T-cell (primary cell): ENCODE measurements at regions not wholly inside any gene's neighbourhood (a gene's known extent, or its start where the extent isn't known, plus 50 kb on each side); places are given as distances from the start of the nearest gene placed in this dataset.

ENCODE experiments used
- ATAC-seq, 4 experiments: fragments of 200-7000 bp in 3 of 4; fragments of 150-1000 bp in 1 of 4; cut with Tn5 transposase; replicated peaks in 1 of 4; 1 replicate in 3 of 4; 2 replicates in 1 of 4; pipeline ENCODE4 v1.10.0; 2021; ENCODE audit warnings: moderate library complexity in 3 of 4, mild to moderate bottlenecking in 2 of 4, moderate number of reproducible peaks in 1 of 4
- CTCF ChIA-PET, 2 donors: fragments of 300-600 bp; sonication (Branson Sonifier 250); formaldehyde crosslinking; loops; one replicate each; lab custom pipeline; 2022; ENCODE audit warnings: antibody characterized with exemption in 2 of 2; lab: Charles Lee
- POLR2A ChIA-PET, 2 donors: fragments of 300-600 bp; sonication (Branson Sonifier 250); formaldehyde crosslinking; loops; one replicate each; lab custom pipeline; 2022; ENCODE audit warnings: antibody characterized with exemption in 2 of 2; lab: Charles Lee
- DNase-seq, 35 experiments: peaks; one replicate each; pipeline versions ENCODE4 v3.0.0 to v3.0.0-alpha.2; 2013 to 2023
- H3K27ac ChIP-seq: one replicate; pipeline ENCODE4 v1.5.1; 2013; ENCODE audit warnings: low read length
- H3K27me3 ChIP-seq, 2 experiments: replicated peaks in 1 of 2; 1 replicate in 1 of 2; 2 replicates in 1 of 2; pipeline versions ENCODE4 v1.6.1 to v1.7.0; 2013; ENCODE audit warnings: low read length in 1 of 2, mixed read lengths in 1 of 2; ENCODE audit not compliant: control insufficient read depth in 2 of 2, insufficient read depth in 2 of 2; ENCODE audit errors: extremely low read depth in 1 of 2
- H3K36me3 ChIP-seq, 2 donors: 1 replicate in 1 of 2; 2 replicates in 1 of 2; pipeline versions ENCODE4 v1.6.1 to v1.7.0; 2013; ENCODE audit warnings: low read length in 1 of 2; ENCODE audit not compliant: control insufficient read depth in 2 of 2, insufficient read depth in 1 of 2; ENCODE audit errors: extremely low read depth in 1 of 2
- H3K4me1 ChIP-seq, 2 experiments: 1 replicate in 1 of 2; 2 replicates in 1 of 2; pipeline versions ENCODE4 v1.6.1 to v1.7.0; 2013; ENCODE audit warnings: low read length in 2 of 2, mixed read lengths in 1 of 2; ENCODE audit not compliant: insufficient read depth in 2 of 2, control insufficient read depth in 1 of 2; ENCODE audit errors: extremely low read depth in 1 of 2
- H3K4me3 ChIP-seq, 2 donors: 1 replicate in 1 of 2; 2 replicates in 1 of 2; pipeline versions ENCODE4 v1.5.1 to v1.7.0; 2013; ENCODE audit warnings: mild to moderate bottlenecking in 2 of 2, low read length in 1 of 2, moderate library complexity in 1 of 2; ENCODE audit not compliant: control insufficient read depth in 1 of 2; ENCODE audit errors: extremely low read depth in 1 of 2
- H3K9me3 ChIP-seq: 2 replicates; pipeline ENCODE4 v1.7.0; 2013
- H3K27ac Mint-ChIP-seq, 2 donors: one replicate each; pipeline ENCODE4 v1.8.0; 2020 to 2021; ENCODE audit warnings: mild to moderate bottlenecking in 2 of 2, mixed read lengths in 2 of 2
- H3K27me3 Mint-ChIP-seq, 2 donors: one replicate each; pipeline ENCODE4 v1.8.0; 2021 to 2022; ENCODE audit warnings: mixed read lengths in 2 of 2
- H3K36me3 Mint-ChIP-seq: one replicate; pipeline ENCODE4 v1.8.0; 2021; ENCODE audit warnings: mixed read lengths
- H3K4me1 Mint-ChIP-seq, 3 donors: one replicate each; pipeline ENCODE4 v1.8.0; 2020 to 2022; ENCODE audit warnings: mixed read lengths in 3 of 3, mild to moderate bottlenecking in 1 of 3
- H3K4me3 Mint-ChIP-seq, 3 donors: one replicate each; pipeline ENCODE4 v1.8.0; 2020 to 2022; ENCODE audit warnings: mild to moderate bottlenecking in 3 of 3, mixed read lengths in 3 of 3, moderate library complexity in 3 of 3
- H3K9me3 Mint-ChIP-seq, 3 donors: one replicate each; pipeline ENCODE4 v1.8.0; 2020 to 2022; ENCODE audit warnings: mixed read lengths in 3 of 3
- WGBS: methylation state at CpG from one replicate; pipeline ENCODE4 v1.1.5; 2013; ENCODE audit warnings: missing lambda C conversion rate; ENCODE audit not compliant: insufficient coverage; 5-methylcytosine and 5-hydroxymethylcytosine counted together

DNA sequence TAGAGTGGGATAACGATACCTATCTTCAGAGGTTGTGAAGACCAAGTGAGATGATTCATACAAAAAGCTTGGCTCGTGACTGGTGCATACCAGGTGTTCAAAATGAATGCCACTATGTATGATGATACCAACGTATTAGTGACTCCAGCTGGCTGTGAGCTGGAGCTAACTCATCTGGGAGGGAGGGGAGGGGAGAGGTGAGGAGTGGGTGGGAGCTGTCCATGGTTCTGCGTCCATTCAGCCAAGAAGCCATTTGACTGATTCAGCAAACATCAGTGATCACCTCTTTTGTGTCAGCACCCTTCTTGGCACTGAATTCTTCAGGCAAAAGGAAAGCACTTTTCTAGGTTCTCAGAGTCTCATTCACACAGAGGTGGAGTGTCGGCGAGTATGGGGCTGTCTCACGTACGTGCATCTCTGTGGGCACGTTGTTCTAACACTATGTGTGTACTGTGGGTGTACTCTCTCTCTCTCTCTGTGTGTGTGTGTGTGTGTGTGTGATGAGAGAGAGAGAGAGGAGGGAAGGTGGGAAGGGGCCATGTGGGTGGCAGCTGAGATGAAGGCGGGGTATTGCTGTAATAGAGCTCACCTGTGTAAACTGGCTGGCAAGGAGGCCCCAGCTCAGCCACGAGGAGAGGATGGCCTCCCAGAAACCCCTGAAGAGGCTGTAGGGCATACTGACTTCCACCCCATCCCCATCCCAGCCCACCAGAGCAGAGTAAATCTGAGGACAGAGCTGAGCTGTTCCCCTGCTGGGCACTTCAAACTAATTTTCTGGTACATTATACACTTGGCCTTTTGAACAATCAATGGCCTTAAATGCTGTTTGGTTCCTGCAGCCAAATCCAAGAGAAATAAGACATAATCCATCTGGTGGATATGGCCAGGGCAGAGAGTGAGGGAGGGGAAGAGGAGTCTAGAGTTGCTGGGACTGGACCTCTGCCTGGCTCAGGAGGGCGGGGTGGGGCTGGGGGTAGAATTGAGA lies 96.1 kb upstream of the THY1 start:
- peaks cover 7 to 32% of the 10 kb centered on the region in 2 donors for H3K27me3 Mint-ChIP-seq
- CTCF ChIA-PET: no interaction called here

DNA sequence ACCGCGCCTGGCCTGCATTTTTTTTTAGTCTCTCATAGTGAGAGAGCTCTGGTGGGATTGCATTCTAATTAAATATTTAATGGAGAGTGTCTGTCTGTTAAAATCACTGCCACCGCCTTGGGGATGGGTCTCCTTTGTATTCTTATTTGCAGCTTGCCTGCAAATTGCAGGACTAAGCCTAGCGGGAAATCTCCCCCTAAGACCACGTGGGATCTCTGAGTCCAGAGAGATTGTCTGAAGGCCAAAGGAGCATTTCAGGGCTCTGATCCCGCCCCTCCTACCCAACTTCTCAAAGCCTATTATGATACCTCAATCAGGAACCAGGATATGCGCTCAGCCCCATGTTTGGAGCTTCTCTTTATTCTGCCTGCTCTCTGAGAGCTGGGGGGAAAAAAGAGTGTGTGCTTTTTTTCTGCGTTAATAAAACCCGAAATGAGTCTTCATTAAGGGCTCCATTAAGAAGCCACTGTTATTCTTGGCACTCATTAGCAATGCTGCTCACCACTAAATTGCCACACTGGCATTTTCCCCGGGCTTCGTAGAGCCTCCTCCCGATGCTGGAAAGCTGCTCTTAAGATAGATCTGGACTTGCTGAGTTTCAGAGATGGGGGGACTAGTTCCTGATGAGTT lies 92.9 kb upstream of the THY1 start:
- Histone ChIP-seq H3K9me3 (no peaks in the 10 kb centered on the region), H3K27me3 (peaks cover 0 to 42% of the 10 kb centered on the region in 2 experiments), H3K27ac (no peak overlapping the region), H3K4me1 (no peaks in the 10 kb centered on the region), H3K36me3 (no peaks in the 10 kb centered on the region), H3K4me3 (no peak overlapping the region)
- ATAC-seq: no peak
- Mint-ChIP-seq H3K27me3 (peaks cover 13 to 31% of the 10 kb centered on the region in 2 donors), H3K4me3 (no peak overlapping the region), H3K36me3 (no peaks in the 10 kb centered on the region), H3K4me1 (no peaks in the 10 kb centered on the region), H3K27ac (no peak overlapping the region), H3K9me3 (no peaks in the 10 kb centered on the region)
- CTCF ChIA-PET: no interaction called here
- no peak for DNase-seq
- POLR2A ChIA-PET: no interaction called here
- 78% methylated on average over 5 of the region's 12 CpGs for WGBS

More for the DNA sequence above, 96.1 kb upstream of the THY1 start:
- no peaks in the 10 kb centered on the region for H3K4me1 Mint-ChIP-seq
- POLR2A ChIA-PET: no interaction called here
- H3K4me3 Mint-ChIP-seq: no peak overlapping the region
- WGBS: 60% methylated on average over 4 of the region's 12 CpGs
- H3K27ac Mint-ChIP-seq: no peak overlapping the region
- Histone ChIP-seq H3K4me1 (no peaks in the 10 kb centered on the region), H3K27ac (no peak overlapping the region), H3K4me3 (no peak overlapping the region), H3K36me3 (no peaks in the 10 kb centered on the region), H3K27me3 (peaks cover 0 to 29% of the 10 kb centered on the region in 2 experiments), H3K9me3 (no peaks in the 10 kb centered on the region)
- DNase-seq (peak in 1 of 35 experiments; percentile 8), ATAC-seq (no peak)
- no peaks in the 10 kb centered on the region for H3K9me3 Mint-ChIP-seq
- no peaks in the 10 kb centered on the region for H3K36me3 Mint-ChIP-seq

DNA sequence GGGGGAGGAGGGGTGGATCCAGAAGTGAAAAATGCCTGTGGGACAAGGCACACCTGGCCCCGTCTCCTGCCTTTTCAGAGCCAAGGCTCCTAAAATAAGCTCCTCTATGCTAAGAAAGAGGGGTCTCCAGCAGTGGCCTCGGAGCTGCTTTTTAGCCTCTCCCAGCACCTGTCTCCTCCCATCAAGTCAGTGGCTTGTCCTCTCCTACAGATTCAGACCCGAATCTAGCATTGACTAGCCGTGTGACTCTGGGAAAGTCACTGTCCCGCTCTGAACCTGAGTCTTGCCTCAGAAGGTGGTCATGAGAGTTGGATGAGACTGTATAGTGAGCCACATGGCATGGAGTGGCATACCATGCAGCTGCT lies 90.8 kb upstream of the THY1 start:
- ATAC-seq (no peak), DNase-seq (no peak)
- Mint-ChIP-seq H3K36me3 (no peaks in the 10 kb centered on the region), H3K27me3 (peaks cover 13 to 26% of the 10 kb centered on the region in 2 donors), H3K9me3 (no peaks in the 10 kb centered on the region), H3K4me3 (no peak overlapping the region), H3K4me1 (no peaks in the 10 kb centered on the region), H3K27ac (no peak overlapping the region)
- Histone ChIP-seq H3K4me3 (no peak overlapping the region), H3K36me3 (no peaks in the 10 kb centered on the region), H3K27me3 (peaks cover 0 to 26% of the 10 kb centered on the region in 2 experiments), H3K4me1 (no peaks in the 10 kb centered on the region), H3K27ac (no peak overlapping the region), H3K9me3 (no peaks in the 10 kb centered on the region)
- POLR2A ChIA-PET: no interaction called here
- CTCF ChIA-PET: no interaction called here
- WGBS: 69% methylated on average over 3 of the region's 5 CpGs

DNA sequence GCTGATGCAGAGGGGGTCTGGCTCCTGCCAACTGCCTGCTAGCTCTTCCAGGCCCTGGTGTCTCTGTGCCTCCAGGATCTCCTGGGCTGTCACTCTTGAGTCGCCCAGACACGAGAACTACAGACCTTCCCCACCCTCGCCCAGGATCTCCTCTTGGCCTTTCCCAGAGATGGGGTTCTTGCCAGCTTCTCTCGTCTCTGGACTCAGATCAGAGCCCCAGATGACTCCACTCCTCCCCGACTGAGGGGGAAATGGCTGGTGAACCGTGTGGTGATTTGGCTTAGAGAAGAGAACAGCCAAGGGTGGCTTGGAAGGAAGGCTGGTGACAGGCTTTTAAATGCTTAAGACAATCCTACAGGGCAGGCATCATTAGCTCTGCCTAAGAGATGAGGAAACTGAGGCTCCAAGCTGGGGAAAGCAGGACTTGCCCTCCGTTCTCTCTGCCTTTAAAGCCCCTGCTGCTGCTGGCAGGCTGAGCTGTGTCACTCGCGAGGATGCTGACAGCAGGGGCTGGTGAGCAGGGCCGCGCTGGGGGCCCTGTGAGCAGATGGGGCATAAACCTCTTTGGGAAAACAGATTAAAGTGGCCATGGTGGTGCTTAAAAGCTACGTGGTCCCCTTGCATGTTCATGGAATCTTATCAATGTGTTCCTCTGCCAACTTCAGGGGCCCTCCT lies 90.3 kb upstream of the THY1 start:
- POLR2A ChIA-PET: no interaction called here
- H3K27me3 Mint-ChIP-seq: peaks cover 11 to 24% of the 10 kb centered on the region in 2 donors
- no peaks in the 10 kb centered on the region for H3K36me3 Mint-ChIP-seq
- DNase-seq (no peak), ATAC-seq (no peak)
- 75% methylated on average over 6 of the region's 12 CpGs for WGBS
- H3K27me3 ChIP-seq: peaks cover 0 to 26% of the 10 kb centered on the region in 2 experiments
- H3K4me3 ChIP-seq: no peak overlapping the region
- no peaks in the 10 kb centered on the region for H3K9me3 Mint-ChIP-seq
- no peak overlapping the region for H3K27ac ChIP-seq
- no peaks in the 10 kb centered on the region for H3K36me3 ChIP-seq
- H3K9me3 ChIP-seq: no peaks in the 10 kb centered on the region
- no peak overlapping the region for H3K27ac Mint-ChIP-seq
- H3K4me1 ChIP-seq: no peaks in the 10 kb centered on the region
- no peak overlapping the region for H3K4me3 Mint-ChIP-seq
- CTCF ChIA-PET: interaction anchor here in 1 of 2 donors (0.6 kb wide), 1 partner anchor 24 kb away, joined by 5 read pairs; no protein-coding TSS in a partner anchor
- no peaks in the 10 kb centered on the region for H3K4me1 Mint-ChIP-seq

DNA sequence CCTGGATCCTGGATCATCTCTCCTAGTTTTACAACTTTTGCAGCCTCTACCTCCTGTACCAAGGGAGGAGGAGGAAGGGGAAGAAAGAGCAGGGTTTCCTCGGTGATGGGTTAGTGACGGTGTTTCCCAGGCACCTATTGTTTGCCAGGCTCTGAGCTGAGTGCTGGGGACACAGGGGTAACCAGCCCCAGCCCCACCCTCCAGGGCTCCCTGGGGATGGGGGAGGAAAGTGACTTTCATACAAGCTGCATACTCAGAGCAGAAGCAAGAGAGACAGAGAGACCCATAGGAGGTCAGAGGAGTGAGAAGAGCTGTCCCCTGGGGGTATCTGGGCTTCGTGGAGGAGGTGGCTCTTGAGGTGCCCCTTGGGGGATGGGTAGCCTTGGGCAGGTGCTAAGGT lies 89.4 kb upstream of the THY1 start:
- H3K27ac ChIP-seq: no peak overlapping the region
- no peak overlapping the region for H3K4me3 ChIP-seq
- Mint-ChIP-seq H3K4me1 (no peaks in the 10 kb centered on the region), H3K27me3 (peaks cover 6 to 17% of the 10 kb centered on the region in 2 donors), H3K4me3 (no peak overlapping the region), H3K9me3 (no peaks in the 10 kb centered on the region), H3K36me3 (no peaks in the 10 kb centered on the region), H3K27ac (no peak overlapping the region)
- DNase-seq (no peak), ATAC-seq (no peak)
- POLR2A ChIA-PET: no interaction called here
- no peaks in the 10 kb centered on the region for H3K4me1 ChIP-seq
- WGBS: 33% methylated on average over 1 of the region's 3 CpGs
- peaks cover 0 to 26% of the 10 kb centered on the region in 2 experiments for H3K27me3 ChIP-seq
- H3K36me3 ChIP-seq: no peaks in the 10 kb centered on the region
- H3K9me3 ChIP-seq: no peaks in the 10 kb centered on the region
- CTCF ChIA-PET: no interaction called here

DNA sequence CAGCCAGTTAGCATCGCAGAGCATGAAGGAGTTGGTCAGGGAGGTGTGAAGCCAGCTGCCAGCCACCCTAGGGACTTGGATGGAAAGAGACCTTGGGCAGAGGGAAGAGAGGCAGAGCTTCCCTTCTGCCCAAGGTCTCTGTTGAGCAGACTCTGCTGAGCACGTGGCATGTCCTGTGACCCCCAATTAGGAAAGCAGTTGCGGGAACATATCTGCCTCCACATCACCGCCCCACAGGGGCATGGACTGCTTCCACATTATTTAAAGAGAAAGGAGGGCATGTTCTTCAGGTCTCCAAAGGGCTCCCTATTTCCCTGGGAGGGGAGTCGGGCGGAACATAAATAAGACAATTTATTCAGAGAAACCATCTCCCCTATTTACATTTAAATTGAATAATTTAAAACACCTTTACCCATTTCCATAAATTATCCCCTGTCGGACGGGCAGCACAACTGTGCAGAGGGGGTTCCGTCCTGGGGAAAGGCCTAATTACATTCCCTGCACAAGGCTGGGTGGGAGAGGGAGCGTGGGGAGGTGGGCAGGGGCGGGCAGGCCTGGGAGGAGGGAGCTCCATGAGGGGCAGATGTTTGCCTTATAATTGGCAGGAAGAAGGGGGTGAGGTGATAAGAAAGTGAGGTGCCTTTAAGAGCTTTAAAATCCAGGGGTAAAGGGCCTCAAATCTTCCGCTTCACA lies 88.8 kb upstream of the THY1 start:
- ChIA-PET CTCF (no interaction called here), POLR2A (no interaction called here)
- Histone ChIP-seq H3K27ac (no peak overlapping the region), H3K27me3 (peaks cover 0 to 26% of the 10 kb centered on the region in 2 experiments), H3K4me3 (no peak overlapping the region), H3K36me3 (no peaks in the 10 kb centered on the region), H3K9me3 (no peaks in the 10 kb centered on the region), H3K4me1 (no peaks in the 10 kb centered on the region)
- ATAC-seq (no peak), DNase-seq (no peak)
- H3K4me1 Mint-ChIP-seq: no peaks in the 10 kb centered on the region
- no peaks in the 10 kb centered on the region for H3K9me3 Mint-ChIP-seq
- no peaks in the 10 kb centered on the region for H3K36me3 Mint-ChIP-seq
- no peak overlapping the region for H3K27ac Mint-ChIP-seq
- WGBS: 55% methylated on average over 3 of the region's 12 CpGs
- peaks cover 6 to 17% of the 10 kb centered on the region in 2 donors for H3K27me3 Mint-ChIP-seq
- H3K4me3 Mint-ChIP-seq: no peak overlapping the region
